ENCODE measurements at regions not wholly inside any gene's neighbourhood (a gene's known extent, or its start where the extent isn't known, plus 50 kb on each side); places are given as distances from the start of the nearest gene placed in this dataset.

- TF ChIP-seq CTCF (IDR thresholded peaks at IDR 0.05; ENCODE audit: low read depth, low read length), result no peak
- no peak overlapping the region for H3K4me3 ChIP-seq (ENCODE audit: low read depth, low read length)
These were observed 326.7 kb downstream of the IGSF11 start for GRCh38 chr3:118707991-118708390.

GRCh38 chr3:118710532-118710931 lies 324.1 kb downstream of the IGSF11 start:
- no peak for TF ChIP-seq CTCF (IDR thresholded peaks at IDR 0.05; ENCODE audit: low read depth, low read length)
- no peak overlapping the region for H3K4me3 ChIP-seq (ENCODE audit: low read depth, low read length)

- H3K4me3 ChIP-seq (ENCODE audit: low read depth, low read length), result no peak overlapping the region
- TF ChIP-seq CTCF (IDR thresholded peaks at IDR 0.05; ENCODE audit: low read depth, low read length), result no peak
These were observed 321.0 kb downstream of the IGSF11 start for GRCh38 chr3:118713502-118714207.

- TF ChIP-seq CTCF (IDR thresholded peaks at IDR 0.05; ENCODE audit: low read depth, low read length), result no peak
- H3K4me3 ChIP-seq (ENCODE audit: low read depth, low read length), result no peak overlapping the region
These were observed 319.8 kb downstream of the IGSF11 start for GRCh38 chr3:118714800-118715199.

- TF ChIP-seq CTCF (IDR thresholded peaks at IDR 0.05; ENCODE audit: low read depth, low read length), result no peak
- H3K4me3 ChIP-seq (ENCODE audit: low read depth, low read length), result no peak overlapping the region
These were observed 305.1 kb downstream of the IGSF11 start for GRCh38 chr3:118729546-118729945.

DNA sequence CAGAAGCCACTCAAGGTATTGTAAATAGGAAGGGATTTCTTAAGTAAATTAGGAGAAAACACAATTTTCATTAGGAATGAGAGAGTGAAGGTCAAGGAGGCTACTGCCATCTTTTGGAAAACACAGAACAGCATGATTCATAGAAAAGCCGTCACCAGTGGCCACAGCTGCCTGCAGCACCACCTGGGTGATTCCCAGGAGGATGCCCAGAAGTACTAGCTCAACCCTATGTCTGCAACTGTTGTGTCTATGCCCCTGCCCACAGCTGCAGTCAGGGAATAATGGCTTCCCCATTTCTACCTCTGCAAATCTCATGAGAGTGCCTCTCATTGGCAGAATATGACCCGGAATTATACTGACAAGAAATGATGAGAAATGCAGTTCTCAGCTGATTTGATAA lies 300.0 kb downstream of the IGSF11 start:
- TF ChIP-seq CTCF (IDR thresholded peaks at IDR 0.05; ENCODE audit: low read depth, low read length), result no peak
- H3K4me3 ChIP-seq (ENCODE audit: low read depth, low read length), result no peak overlapping the region

GRCh38 chr3:118736107-118736506 lies 298.5 kb downstream of the IGSF11 start:
- no peak overlapping the region for H3K4me3 ChIP-seq (ENCODE audit: low read depth, low read length)
- no peak for TF ChIP-seq CTCF (IDR thresholded peaks at IDR 0.05; ENCODE audit: low read depth, low read length)

Data from WI38 (cell line).